ENCODE measurements at regions not wholly inside any gene's neighbourhood (a gene's known extent, or its start where the extent isn't known, plus 50 kb on each side); places are given as distances from the start of the nearest gene placed in this dataset.
"Not testable (repeated sequence)": the region's sequence is repeated elsewhere in the genome, so short reads cannot be mapped to it uniquely, and the experiment has no call there.

DNA sequence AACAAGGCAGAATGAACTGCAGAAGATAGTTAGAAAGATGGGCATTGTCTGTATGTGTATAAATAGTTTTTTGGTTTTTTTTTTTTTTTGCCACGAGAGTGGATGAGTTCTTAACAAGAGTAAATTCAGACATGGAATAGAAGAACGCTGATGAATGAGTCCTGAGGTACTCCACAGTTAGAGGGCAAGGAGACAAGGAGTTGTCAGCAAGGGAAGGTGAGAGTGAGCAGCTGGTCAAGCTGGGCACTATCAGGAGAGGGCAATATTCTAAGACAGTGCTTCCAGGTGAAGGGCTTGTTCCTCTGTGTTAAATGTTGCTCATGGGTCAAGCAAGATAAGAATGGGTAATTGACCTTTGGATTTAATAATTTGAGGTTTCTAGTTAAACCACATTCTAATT, 138.6 kb upstream of the FAM78B start:
- ATAC-seq (ENCODE audit: low FRiP score), result no peak
- TF ChIP-seq CTCF (IDR thresholded peaks at IDR 0.05), result no peak
- no peak for DNase-seq (ENCODE audit: low spot score)

DNA sequence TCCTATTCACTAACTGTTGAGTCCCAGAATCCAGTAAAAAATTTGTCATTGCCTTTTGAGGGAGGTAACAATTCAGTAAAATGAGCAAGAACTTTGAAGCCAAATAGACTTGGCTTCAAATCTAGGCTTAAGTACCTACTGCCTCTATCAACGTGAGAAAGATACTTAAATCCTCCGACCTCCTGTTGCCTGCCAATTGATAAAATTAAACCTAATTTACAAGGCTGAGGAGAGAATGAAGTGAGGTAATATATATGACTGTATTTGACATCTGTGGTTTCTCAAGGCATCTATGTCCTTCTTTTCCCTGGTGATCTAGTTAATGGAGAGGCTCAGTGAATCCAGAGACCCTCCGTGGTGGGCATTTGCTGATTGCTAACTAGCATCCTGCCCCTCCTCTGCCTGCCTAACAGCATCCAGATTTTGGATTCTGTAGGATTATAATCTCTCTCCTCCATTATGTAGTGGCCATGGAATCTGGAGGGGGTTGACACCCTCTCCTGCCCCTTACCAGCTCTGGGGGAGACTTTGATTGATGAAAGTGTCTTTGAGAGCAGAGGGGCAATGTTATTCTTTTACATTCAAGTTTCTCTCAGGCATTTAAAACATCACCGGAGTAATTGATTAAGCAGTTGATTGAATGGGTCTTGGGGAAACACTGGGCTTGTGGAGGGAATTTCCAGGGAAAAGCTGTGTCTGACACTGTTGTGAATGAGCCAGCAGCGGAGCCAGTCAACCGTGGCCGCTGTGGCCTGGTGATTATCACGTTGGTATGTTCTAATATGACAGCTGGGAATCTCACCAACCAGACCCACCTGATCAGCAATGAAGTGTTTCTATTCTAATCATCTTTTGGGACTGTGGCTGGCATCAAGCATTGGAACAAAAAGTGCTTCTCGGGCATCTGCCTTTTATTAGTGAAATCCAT, 140.7 kb upstream of the FAM78B start:
- TF ChIP-seq CTCF (IDR thresholded peaks at IDR 0.05), result no peak
- ATAC-seq (ENCODE audit: low FRiP score) (no peak), DNase-seq (ENCODE audit: low spot score) (no peak)

DNA sequence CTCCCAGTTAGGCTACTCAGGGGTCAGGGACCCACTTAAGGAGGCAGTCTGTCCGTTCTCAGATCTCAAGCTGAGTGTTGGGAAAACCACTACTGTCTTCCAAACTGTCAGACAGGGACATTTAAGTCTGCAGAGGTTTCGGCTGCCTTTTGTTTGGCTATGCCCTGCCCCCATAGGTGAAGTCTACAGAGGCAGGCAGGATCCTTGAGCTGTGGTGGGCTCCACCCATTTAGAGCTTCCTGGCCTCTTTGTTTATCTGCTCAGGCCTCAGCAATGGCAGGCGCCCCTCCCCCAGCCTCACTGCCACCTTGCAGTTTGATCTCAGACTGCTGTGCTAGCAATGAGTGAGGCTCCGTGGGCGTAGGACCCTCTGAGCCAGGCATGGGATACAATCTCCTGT, 149.5 kb upstream of the FAM78B start:
- not testable (repeated sequence) for ATAC-seq (ENCODE audit: low FRiP score); DNase-seq (ENCODE audit: low spot score)

DNA sequence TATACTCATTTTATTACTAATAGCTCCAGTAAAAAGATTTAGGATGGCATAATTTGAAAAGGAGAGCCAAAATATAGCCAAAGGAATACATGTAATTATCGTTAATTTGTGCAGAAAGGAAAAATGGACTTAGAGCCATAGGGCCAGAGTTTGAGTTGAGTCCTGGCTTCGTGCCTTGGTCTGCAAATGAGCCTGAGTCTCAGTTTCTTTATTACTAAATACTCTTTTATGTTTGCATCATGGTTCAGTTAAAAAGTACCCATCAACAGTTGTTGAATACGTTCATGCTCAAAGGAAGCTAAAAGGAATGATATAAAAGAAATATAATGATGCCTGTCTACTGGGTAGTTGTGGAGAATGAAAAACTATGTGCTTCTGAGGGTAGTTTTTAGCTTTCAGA, 155.7 kb upstream of the FAM78B start:
- no peak for TF ChIP-seq CTCF (IDR thresholded peaks at IDR 0.05)
- DNase-seq (ENCODE audit: low spot score) (no peak), ATAC-seq (ENCODE audit: low FRiP score) (no peak)

GRCh38 chr1:166327886-166328285, 161.1 kb upstream of the FAM78B start:
- ATAC-seq (ENCODE audit: low FRiP score) (no peak), DNase-seq (ENCODE audit: low spot score) (no peak)
- no peak for TF ChIP-seq CTCF (IDR thresholded peaks at IDR 0.05)

- no peak for TF ChIP-seq CTCF (IDR thresholded peaks at IDR 0.05)
- ATAC-seq (ENCODE audit: low FRiP score), result no peak
- no peak for DNase-seq (ENCODE audit: low spot score)
Observed at GRCh38 chr1:166328956-166329355, 162.2 kb upstream of the FAM78B start.

DNA sequence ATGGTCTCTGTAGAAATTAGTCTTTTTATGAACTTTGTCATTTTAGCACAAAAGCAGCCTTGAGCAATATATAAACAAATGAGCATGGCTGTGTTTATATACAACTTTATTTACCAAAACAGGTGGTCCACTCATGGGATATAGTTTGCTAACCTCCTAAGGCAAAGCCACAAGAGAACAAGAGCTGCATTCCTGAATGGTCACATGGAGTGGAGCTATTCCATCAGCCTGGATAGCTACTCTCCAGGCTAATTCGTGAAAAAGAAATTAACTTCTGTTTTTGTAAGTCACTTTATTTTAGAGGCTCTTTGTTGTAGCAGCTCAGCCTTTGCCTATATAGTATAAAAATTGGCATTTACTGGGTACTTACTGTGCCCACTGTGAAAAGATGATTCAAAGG, 163.3 kb upstream of the FAM78B start:
- TF ChIP-seq CTCF (IDR thresholded peaks at IDR 0.05), result no peak
- ATAC-seq (ENCODE audit: low FRiP score) (no peak), DNase-seq (ENCODE audit: low spot score) (no peak)

Data from omental fat pad (tissue), 3 donors.